Adrenal gland (tissue), 9 donors: ENCODE measurements at regions not wholly inside any gene's neighbourhood (a gene's known extent, or its start where the extent isn't known, plus 50 kb on each side); places are given as distances from the start of the nearest gene placed in this dataset.

Experiments
- DNase-seq, 7 donors: peaks; one replicate each; pipeline ENCODE4 v3.0.0-alpha.2; 2019 to 2020
- H3K27ac ChIP-seq, 5 donors: fragments of 200-600 bp; sonication (generic) in 4 of 5; 1 replicate in 3 of 5; 2 replicates in 2 of 5; pipeline versions ENCODE4 v1.5.1 to v1.8.0; 2016 to 2020; ENCODE audit warnings: mild to moderate bottlenecking in 1 of 5
- H3K27me3 ChIP-seq: fragments of 200-600 bp; 2 replicates; pipeline ENCODE4 v1.8.0; 2021
- H3K36me3 ChIP-seq, 2 donors: fragments of 200-600 bp; replicated peaks in 1 of 2; 1 replicate in 1 of 2; 2 replicates in 1 of 2; pipeline versions ENCODE4 v1.5.1 to v1.8.0; 2018 to 2022
- H3K4me1 ChIP-seq, 2 donors: fragments of 200-600 bp; replicated peaks in 1 of 2; 1 replicate in 1 of 2; 2 replicates in 1 of 2; pipeline versions ENCODE4 v1.5.1 to v1.8.0; 2018 to 2021
- H3K4me3 ChIP-seq, 4 donors: fragments of 200-600 bp; sonication (generic) in 3 of 4; one replicate each; pipeline ENCODE4 v1.5.1; 2016 to 2018
- H3K9me3 ChIP-seq, 3 donors: fragments of 200-600 bp; sonication (generic) in 1 of 3; replicated peaks in 1 of 3; 1 replicate in 2 of 3; 2 replicates in 1 of 3; pipeline versions ENCODE4 v1.5.1 to v1.8.0; 2016 to 2021
- CTCF ChIP-seq, 6 experiments: fragments of 450-650 bp in 4 of 6; fragments of 200-600 bp in 2 of 6; sonication (generic) in 1 of 6; IDR thresholded peaks; 1 replicate in 5 of 6; 2 replicates in 1 of 6; pipeline versions ENCODE4 v1.5.1 to v1.8.0; 2016 to 2021; ENCODE audit warnings: antibody characterized with exemption in 6 of 6, mild to moderate bottlenecking in 2 of 6, moderate library complexity in 1 of 6
- POLR2A ChIP-seq, 2 donors: fragments of 450-650 bp; IDR thresholded peaks; one replicate each; pipeline ENCODE4 v1.6.1; 2017; ENCODE audit warnings: antibody characterized with exemption in 2 of 2, mild to moderate bottlenecking in 2 of 2, moderate library complexity in 1 of 2
- WGBS, 4 donors: extraction: QIAGEN DNeasy Blood & Tissue Kit in 2 of 4; methylation state at CpG; one replicate each; pipeline versions ENCODE4 v1.1.5 to v1.1.7; 2013 to 2017; 5-methylcytosine and 5-hydroxymethylcytosine counted together
- intact Hi-C, 2 donors: fragments of 100-400 bp; cut with DNase I; formaldehyde crosslinking; loops; one replicate each; pipeline versions ENCODE4 v1.14.1 to v1.15.0; 2022 to 2023
- donor health status: healthy with polysubstance abuse.
- donor health status: Bipolar disorder and iron deficiency.
- donor health status: DM: yes; HTN: yes; CAD: no.
- donor health status: DM: no; HTN: no; CAD: no.
- donor health status: DM: no; HTN: no; CAD: no.

DNA sequence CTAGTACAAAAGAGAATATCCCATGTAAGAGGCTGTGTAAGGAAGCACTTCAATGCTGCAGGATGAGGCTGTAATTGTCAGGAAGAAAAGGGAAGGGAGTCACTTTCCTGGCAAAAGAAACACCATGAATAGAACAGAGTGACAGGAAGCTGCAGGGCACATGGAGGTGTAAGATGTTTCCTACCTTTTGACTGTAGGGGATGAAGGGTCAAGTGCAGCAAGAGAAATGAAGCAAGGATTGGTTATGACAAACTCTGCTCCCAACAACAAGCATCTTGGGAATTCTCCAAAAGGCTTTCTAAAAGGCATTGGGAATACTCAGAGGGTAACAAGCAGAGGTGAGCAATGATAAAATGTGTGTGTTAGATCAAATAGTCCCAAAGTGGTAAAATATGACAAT, 74.3 kb upstream of the NPY2R start:
- H3K4me3 ChIP-seq: no peak overlapping the region
- no peaks in the 10 kb centered on the region for H3K27me3 ChIP-seq
- DNase-seq: no peak
- no peak overlapping the region for H3K27ac ChIP-seq
- TF ChIP-seq POLR2A (IDR thresholded peaks at IDR 0.05) (no peak), CTCF (IDR thresholded peaks at IDR 0.05) (no peak)
- H3K4me1 ChIP-seq: no peaks in the 10 kb centered on the region
- intact Hi-C loops: no loop called here
- H3K9me3 ChIP-seq: no peaks in the 10 kb centered on the region
- no peaks in the 10 kb centered on the region for H3K36me3 ChIP-seq

DNA sequence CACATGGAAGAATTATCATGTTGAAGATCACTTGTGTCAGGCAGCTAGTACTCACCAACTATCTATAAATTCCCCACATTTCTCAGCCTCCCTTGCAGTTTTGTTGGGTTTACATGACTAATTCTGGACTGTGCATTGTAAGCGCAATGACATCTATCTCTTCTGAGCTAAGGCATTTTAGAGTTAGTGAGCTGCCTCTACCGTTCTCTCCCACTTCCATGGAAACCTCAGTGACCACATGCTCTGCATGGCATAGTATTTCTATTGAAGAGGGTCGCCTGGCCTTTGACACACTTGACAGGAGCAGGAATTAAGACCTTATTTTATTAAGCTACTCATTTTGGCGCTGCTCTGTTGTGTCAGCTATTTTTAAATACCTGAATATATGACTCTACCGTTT, 67.5 kb upstream of the NPY2R start:
- H3K27ac ChIP-seq: no peak overlapping the region
- no peak for TF ChIP-seq POLR2A (IDR thresholded peaks at IDR 0.05)
- TF ChIP-seq CTCF (IDR thresholded peaks at IDR 0.05): no peak
- WGBS, 4 donors: 68 to 76% (median 75%) methylated on average over 5 of the region's 5 CpGs
- no peaks in the 10 kb centered on the region for H3K27me3 ChIP-seq
- H3K4me3 ChIP-seq: no peak overlapping the region
- intact Hi-C loops: no loop called here
- no peaks in the 10 kb centered on the region for H3K36me3 ChIP-seq
- H3K9me3 ChIP-seq: no peaks in the 10 kb centered on the region
- DNase-seq: no peak
- no peaks in the 10 kb centered on the region for H3K4me1 ChIP-seq

DNA sequence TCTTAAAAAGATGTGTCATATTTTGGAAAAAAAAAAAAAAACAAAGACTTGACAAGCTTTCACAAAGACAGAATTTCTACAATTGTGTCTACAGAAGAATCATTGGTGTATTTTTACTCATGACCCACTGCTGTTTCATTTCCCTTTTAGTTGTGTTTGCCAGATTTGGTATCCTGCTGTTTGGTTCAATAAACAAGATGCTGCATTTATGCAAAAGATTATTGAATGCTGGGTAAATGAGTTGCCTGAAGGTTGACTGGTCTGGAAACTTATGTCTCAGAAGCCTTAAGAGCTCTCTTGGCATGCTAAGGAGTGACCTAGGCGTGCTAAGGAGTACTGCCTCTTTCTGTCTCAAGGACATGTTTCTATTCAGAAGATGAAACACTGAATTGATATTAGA, 64.9 kb upstream of the NPY2R start:
- H3K36me3 ChIP-seq: no peaks in the 10 kb centered on the region
- H3K27me3 ChIP-seq: no peaks in the 10 kb centered on the region
- H3K27ac ChIP-seq: no peak overlapping the region
- no peak overlapping the region for H3K4me3 ChIP-seq
- WGBS, 4 donors: 48 to 68% (median 59%) methylated on average over 1 of the region's 1 CpG
- H3K4me1 ChIP-seq: no peaks in the 10 kb centered on the region
- H3K9me3 ChIP-seq: no peaks in the 10 kb centered on the region
- intact Hi-C loops: no loop called here
- DNase-seq: no peak
- no peak for TF ChIP-seq POLR2A (IDR thresholded peaks at IDR 0.05)
- no peak for TF ChIP-seq CTCF (IDR thresholded peaks at IDR 0.05)
